ENCODE measurements at regions not wholly inside any gene's neighbourhood (a gene's known extent, or its start where the extent isn't known, plus 50 kb on each side); places are given as distances from the start of the nearest gene placed in this dataset.

DNA sequence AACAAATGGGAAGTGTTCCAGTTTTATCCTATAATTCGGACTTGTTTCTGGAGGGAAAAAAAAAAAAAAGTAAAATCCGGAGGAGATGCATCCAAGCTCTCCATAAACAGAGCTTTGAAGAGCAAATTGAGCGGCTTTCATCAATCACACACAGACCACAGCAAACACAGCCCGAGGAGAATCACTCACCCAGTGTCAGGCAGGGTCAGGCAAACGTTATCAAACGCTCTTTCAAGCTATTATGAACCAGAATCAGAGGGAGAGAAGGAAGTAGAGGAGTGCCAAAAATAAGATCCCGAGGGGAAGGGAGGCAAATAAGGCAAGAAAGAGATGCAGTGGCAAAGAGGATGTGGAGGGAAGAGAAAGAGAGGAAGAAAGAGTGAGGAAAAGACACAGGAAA, 188.3 kb upstream of the CAMK1G start:
- DNase-seq, result no peak

DNA sequence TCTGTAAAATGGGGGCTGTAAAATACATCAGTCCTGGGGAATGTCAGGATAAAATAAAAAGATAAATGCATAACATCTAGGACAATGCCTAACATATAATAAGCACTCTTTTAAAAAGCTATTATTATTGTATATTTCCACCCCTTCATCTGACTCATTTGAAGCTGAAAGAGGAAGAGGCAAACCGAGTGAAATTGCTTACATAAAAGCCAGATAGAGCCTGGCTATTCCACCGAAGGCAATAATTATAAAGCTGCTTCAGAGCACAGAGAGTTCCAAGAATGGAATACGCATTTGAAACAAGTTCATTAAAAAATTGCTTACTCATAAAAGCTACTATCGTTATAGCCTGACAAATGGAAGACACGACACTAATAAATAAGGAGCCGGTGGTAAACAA, 186.1 kb upstream of the CAMK1G start:
- no peak for DNase-seq

DNA sequence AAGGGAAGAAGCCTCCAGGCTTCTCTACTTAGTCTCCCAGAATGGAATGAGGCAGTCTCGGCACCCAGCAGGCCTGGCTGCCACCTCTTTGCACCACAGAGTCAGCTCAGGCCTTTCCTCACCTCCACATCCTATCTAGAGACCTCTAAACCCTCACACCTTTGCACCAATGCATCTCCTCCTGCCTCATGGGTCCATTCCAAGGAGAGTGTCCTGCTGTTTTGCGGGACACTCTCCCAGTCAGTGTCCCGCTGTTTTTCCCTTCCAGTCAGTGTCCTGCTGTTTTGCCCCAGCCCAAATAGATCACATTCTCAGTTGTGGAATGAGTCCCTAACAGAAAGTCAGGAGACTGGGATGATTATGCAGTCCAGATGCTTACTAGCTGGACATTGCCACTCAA, 185.6 kb upstream of the CAMK1G start:
- DNase-seq, result no peak

DNA sequence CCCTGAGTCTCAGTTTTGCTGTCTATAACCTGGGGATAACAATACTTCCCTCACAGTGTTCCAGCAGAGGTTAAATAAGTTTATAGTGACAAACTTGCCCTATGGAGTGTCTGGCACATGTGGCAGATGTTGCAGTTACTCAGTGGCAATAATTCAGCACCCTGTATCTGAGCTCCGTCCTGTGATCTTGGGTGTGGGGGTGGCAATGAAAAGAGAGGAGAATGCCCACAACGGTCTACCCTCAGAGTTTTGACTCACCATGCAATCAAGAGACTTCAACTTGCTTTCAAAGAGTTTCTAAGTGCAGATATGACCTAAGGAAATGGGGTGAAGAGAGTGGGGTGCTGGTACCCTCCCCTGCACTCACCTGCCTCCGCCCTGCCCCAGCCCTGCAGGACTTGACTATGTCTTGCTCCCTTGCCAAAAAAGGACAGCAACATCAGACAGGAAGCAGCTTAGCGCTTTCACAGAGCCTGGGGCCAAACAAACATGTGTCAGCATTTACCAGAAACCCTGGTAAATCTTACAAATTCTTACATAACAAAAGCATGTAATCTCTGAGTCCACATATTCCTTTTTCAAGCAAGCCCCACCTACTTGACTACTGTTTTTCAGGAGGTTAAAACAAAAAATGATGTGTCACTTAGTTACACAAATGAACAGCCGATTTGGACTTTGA, 185.1 kb upstream of the CAMK1G start:
- no peak for DNase-seq

DNA sequence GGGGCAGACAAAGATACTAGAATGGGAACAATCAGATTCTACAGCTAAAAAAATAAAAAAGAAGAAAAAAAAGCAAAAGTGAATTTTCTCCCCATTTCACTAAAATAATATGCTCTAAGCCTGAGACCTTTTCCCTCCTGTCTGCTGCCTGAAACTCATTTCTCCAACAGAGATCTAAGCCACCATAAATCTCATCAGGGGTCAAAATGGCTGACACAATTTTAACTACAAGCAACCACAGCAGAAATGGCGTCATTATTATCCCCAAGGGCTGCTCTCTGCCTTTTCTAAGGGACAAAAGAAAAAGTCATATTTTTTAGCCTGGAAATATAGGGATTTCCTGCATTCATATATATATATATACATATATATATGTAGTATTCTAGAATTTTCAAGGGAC, 183.7 kb upstream of the CAMK1G start:
- DNase-seq, result no peak

DNA sequence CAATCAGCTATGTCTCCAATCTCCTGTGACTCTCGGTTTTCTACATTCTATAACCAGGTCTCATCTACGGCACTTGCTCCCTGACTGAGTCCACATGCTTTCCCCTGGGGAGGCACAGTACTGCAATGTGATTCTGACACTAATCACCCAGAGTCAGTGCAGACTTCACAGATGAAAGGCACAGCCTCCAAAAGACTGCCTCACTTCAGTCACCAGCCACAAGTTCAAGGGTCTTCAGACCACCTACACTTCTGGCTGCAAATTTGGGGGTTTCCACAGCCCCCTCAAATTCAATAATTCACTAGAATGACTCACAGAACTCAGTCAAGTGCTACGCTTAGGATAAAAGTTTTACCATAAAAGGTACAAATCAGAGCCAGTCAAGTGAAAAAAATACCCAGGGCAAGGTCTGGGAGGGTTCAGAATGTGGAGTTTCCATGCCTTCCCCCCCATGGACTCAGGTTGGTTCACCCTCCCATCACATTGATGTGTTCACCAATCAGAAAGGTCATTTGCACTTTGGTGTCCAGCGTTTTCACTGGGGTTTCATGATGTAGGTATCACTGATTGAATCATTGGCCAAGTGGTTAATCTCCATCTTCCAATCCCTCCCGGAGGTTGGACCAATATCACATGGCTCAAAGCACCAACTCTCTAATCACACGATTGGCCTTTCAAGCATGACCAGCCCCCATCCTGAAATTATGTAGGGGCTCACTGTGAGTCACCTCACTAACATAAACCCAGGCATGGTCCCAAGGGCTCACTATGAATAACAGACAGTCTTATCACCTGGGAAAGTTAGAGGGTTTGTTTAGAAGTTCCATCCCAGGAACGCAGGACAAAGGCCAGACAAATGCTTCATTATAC, 182.9 kb upstream of the CAMK1G start:
- DNase-seq, result no peak

DNA sequence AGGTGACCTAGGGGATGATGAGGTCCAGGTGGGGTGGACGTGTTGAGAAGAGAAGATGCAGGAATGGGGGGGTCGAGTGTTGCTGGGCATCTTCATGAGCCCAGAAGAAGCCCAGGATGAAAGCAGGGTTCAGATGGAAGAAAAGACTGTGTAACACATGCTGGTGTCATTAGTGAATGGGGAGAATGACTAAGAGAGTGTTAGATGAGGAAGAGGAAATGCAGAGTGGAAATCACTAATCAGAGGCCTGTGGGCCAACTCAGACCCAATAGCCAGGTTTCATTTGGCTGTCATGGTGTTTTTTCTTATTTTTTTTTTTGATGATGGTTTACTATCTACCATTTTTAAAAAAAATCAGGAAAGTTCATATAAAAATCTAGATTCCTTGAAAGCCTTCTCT, 180.8 kb upstream of the CAMK1G start:
- DNase-seq, result no peak

DNA sequence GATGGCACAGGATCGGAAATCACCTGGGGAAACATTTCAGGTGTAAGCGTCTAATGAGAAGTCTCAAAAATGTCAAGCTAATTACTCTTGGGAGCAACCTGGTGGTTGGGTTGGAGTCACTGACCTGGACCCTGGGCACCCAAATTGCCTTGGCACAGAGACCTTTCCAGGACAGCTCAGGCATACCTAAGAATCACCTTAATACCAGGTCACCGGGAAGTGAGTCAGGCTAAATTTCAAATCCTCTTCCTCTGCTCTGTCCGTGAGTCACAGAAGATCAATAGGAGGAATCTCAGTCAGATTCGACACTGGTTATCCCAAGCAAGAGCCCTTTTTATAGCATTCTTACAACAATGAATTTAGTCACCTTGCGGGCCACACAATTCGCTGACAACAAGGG, 179.6 kb upstream of the CAMK1G start:
- no peak for DNase-seq

DNA sequence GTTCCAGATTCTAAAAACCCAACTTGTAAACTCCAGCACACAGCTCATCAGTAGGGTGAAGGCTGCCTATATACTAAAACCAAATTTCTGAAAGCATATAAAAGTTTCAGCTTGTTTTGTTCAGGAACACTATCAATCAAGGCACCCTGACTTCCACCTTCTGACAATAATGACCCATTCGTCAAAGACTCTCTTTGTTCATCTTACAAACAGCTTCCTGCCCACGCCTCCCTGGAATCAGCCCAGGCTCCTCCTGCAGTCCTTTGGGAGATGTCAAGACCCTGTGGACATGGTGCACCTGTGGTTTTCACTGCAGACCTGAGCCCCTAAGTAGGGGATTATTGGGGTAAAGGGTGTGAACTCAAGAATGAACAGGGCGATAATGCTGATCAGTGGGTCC, 178.9 kb upstream of the CAMK1G start:
- no peak for DNase-seq

DNA sequence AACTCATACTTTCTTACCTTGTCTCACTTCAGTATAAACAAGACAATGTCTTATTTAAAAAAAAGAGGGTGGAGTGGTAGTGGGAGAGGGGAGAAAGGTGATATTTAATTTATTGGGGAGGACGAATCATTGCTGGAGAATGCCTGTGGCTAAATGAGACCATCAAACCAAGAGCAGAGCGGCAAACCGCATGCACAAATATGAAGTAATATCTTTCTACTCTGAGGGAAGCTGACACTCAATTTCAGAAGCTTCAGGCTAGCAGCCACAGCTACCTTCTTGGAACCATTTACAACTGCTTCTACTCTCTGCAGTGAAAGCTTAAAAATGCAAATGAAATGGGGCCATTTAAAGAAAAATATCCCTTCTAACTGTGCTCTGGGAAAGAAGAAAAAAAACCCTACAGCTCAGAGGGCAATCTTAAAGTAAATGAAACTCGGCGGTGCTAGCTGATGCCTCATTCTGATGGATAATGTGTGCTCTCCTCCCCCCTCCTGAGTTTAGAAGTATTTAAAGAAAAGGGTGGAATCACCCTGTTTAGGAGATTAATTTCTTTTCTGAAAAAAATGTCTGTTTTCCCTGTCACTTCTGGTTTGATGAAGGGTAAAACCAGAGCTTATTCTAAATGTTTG, 178.2 kb upstream of the CAMK1G start:
- DNase-seq, result no peak

DNA sequence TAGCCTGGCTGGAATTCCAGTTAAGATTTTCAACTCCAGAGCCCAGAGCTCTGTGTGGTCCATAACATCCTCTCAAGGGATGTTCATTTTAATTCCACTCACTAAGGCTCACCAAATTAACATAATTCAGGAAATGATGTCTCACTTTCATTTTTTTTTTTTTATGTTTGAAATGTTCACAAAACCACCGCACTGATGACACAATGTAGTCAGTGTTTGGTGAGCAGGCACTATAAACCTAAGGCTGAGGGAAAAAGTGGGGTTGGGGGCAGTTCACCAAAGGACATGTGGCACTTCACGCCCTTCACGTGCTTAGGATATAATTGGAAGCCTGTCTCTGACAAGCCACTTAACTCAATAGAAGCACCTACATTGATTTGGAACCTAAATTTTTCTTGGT, 177.3 kb upstream of the CAMK1G start:
- no peak for DNase-seq

DNA sequence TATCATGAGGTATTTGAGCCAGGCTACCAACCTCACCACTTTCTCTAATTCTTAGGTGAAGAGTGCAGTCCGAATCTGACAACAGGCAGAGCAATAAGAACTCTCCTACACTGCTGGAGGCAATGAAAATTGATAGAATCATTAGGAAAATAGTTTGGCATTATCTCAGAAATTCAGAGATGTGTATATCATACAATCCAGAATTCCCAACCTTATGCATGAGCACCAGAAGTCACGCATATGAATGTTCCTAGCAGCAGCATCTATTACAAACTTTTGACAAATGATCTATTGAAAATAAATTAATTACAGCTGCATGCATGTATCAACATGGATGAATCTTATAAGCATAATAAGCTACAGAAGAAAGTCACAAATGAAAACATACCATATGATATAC, 176.9 kb upstream of the CAMK1G start:
- DNase-seq, result no peak

DNA sequence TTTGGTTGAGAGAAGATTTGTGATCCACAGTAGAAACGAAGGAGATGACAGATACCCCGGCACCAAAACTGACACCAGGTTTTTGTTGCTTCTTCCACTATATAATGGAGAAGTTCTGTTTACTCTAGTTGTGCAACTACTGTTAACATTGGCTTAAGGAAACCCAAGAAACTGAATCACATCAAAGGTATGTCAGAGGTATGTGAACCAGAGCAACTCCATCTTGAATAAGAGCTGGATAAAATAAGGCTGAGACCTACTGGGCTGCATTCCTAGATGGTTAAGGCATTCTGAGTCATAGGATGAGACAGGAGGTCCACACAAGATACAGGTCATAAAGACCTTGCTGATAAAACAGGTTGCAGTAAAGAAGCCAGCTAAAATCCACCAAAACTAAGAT, 173.7 kb upstream of the CAMK1G start:
- DNase-seq, result no peak

DNA sequence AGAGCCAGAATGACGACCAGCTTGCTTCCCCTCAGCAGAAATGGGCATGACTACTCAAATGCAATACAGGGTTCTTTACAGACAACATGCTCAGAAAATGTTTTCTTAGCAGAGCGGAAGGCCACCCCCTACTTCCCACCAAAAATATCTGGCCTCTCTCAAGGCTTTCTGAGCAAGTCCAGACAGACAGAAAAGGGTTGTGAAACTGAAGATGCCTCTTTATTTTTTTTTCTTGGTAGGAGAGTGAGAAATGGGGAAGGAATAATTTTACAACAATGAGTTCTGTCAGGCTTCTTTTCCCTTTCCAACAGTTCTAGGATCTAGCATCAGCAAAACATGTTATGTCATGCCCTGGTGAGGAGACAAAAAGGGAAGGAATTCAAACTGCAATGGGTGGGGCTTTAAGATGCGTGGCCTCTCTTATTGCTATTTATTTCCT, 172.0 kb upstream of the CAMK1G start:
- no peak for DNase-seq

DNA sequence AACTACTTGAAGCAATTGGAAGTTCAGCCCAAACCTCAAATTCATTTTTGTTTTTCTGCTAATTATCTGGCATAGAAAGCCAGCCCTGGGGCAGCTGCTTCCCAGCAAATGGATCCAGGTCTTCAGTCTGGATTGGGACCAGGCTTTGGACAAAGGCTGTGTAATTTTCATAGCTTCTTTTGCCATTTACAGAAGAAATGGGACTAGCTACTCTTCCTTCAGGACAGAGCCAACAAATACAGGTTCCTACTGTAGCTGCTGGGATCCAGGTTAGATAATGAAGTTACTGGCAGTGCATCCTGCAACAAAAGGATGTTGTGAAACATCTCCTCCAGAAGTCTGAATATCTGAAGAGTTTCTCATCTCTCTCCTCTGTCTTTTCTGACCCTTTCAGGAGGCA, 171.5 kb upstream of the CAMK1G start:
- DNase-seq, result no peak

DNA sequence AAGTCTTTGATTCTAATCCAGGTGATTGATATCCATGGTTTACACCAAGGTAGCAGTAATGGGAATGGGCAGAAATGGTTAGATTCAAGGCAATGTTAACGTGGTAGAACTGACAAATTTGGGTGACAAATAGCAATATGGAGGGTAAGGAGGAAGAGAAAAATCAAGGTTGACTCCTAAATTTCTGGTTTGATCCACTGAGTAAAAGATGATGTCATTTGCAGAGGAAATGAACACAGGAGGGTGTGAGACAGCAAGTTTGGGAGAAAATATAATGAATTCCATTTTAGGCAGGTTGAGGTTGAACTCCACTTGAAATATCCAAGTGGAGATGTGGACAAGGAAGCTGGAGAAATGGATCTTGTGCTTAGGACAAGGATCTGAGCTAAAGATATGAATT, 170.9 kb upstream of the CAMK1G start:
- no peak for DNase-seq

DNA sequence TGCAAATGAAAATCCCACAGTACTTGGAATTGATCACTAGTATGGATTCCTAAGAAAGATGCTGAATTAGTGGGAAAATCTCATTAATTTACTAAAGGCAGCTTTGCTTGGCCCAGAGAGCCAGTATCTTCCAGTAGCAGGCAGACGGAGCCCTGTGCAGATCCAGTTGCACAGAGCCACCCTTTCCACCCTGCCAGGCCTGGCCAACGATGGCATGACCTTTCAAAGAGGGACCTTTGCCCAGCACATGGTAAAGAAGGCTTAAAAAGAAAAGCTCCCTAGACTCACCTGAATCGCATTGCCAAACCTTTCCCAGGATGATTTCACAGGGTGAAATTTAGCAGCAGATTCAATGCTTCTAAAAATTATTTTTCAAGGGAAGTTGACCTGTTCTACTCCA, 170.5 kb upstream of the CAMK1G start:
- no peak for DNase-seq

DNA sequence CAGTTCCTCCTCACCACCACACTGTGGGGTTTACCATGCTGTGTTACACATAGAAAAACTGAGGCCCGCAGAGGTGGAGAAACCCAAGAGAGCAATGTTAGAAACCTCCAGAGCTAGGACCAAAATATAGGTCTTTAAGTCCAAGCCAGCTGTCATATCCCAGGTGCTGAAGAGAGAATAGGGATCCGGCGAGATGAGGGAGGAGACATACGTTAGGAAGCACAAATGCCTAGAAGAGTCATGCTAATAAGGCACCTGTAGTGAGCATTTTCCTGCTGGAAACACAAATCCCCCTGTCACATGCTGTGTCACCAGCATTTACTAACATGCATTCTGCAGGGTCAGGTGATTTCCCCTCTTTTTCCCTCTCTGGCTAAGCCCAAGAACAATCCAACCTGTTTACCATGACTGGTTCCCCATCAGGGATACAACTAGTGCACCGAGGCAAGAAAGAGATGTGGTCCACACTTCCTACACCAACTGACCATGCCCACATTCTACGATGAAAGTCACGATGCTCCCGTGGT, 168.6 kb upstream of the CAMK1G start:
- no peak for DNase-seq

DNA sequence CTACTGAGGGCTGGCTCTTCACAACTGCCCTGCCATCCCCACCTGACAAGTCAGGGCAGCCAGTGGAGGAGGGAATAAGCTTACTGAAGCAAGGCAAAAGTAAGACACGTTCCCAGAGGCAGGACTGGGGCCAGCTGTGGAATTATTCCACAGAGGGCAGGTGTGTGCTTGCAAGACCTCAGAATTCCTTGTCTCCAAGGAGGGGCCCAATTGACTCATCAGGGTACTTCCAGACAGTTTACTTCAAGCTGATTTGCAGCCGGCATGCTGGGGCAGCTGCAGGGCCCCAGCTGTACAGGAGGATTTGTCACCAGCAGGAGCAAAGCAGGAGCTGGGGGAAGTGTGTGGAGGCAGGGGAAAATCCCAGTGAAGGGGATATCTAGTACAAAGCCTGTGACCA, 167.5 kb upstream of the CAMK1G start:
- DNase-seq, result no peak

DNA sequence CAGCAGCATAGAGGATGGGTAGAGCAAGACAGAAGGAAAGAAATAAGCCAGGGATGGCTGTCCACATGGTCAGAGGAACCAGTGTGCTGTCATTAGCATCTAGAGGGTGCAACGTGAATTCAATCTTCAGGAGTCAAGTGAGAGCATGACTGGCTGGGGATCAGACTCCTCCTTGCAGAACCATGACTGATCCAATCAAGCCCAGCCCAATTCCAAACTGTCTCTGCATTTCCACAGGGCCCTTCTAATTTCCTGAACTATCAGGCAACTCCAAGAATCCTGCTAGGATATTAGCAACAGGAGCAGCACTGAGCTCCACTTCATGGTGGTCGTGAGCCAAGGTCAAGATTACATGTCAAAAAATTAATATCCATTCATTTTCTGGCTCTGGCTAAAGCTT, 166.8 kb upstream of the CAMK1G start:
- no peak for DNase-seq

DNA sequence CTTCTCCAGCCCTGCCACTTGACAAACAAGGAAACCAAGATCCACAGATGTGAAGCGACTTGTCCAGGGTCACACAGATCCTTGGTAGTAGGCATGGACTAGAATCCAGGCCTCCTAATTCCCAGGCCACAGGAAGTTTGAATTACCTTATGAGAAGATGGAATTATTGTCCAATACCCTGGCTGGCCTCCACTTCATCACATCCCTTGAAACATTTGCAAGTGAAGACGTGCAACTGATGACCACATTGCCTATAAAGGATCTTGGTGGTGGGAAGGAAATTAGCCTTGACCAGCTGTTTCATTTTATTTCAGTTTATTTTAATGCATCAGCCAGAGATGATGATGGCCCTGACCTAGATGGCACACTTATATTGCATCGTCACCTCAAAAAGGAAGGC, 165.8 kb upstream of the CAMK1G start:
- no peak for DNase-seq

DNA sequence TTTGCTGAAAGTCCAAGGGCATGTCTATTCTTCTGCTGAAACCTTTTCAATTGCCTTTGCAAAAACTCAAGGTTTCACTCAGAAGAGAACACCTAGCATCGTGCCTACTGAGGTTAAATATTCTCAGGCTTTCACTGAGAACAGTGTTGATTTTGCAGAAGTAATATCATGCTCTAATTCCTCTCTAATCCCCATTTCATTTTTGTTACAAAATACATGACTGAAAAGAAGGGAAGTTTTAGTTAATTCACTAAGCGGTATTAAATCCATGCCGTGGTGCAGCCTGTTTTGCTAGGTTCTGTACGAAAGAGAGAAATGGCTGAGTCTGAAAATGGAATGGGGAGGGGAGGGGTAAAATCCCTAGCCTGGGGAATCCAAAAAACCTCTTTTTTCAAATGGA, 163.2 kb upstream of the CAMK1G start:
- DNase-seq, result no peak

DNA sequence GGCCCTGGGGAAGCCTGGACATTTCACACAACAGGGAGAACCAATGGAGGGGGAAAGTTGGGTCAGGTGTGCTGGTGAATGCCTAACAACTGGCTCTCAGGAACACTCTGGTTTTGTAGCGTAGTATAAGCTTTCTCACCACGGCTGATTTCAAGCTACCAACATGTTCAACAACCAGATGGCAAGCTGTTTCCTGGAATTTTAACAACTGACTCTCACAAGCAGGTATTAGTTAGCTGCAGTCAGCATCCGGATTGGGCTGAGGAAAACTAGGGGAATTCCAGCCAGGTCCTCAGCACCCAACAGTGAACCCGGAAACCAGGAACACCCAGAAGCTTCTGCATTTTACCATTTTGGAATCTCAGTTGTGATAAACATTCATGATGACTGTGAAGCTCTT, 162.3 kb upstream of the CAMK1G start:
- no peak for DNase-seq
